ENCODE measurements at regions not wholly inside any gene's neighbourhood (a gene's known extent, or its start where the extent isn't known, plus 50 kb on each side); places are given as distances from the start of the nearest gene placed in this dataset.

DNA sequence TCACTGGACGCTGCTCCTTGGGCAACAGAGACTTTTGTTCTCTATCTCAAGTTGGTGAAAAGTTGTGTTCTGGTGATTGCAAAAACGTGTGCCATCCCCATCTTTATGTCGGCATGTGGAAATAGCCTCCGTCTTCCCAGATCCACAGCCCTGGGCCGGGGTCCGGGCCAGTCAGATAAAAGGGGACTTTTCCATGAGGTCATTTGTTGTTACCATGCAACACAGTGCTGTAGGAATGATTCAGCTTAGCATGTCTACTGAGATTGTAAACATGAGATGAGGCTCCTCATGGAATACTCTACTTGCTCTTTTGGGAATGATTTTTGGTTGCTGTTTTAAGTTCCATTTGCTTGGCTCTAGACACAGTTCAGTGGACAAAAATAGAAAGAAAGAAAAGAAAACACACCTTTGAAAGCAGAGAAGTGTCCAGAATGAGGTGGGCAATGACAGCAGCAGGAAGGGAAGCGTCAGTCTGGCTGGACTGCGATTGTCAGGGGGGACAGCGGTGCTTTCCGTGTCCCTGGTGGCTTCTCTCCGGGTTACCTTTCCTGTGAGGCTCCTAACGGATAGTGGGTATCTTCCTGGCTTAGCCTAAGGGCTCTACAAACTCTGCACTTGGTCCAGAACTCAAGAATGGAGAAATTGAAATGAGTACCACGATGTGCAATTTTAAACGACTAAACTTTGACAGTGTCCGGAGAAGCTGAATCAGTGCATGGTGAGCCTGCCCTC, 91.6 kb downstream of the TEX29 start:
- Histone ChIP-seq H3K27ac (ENCODE audit: low read depth in 1 of 2, low read length in 2 of 2) (no peak overlapping the region), H3K4me1 (ENCODE audit: insufficient read depth, low read length) (no peaks in the 10 kb centered on the region), H3K27me3 (ENCODE audit: control insufficient read depth in 1 of 2, insufficient read depth in 2 of 2, low read length in 2 of 2) (peaks cover 6% of the 10 kb centered on the region in 2 experiments), H3K4me3 (ENCODE audit: low read length) (no peak overlapping the region), H3K36me3 (ENCODE audit: insufficient read depth, low read length) (no peaks in the 10 kb centered on the region), H3K9me3 (ENCODE audit: control insufficient read depth in 1 of 2, insufficient read depth in 1 of 2, low read length in 2 of 2) (peaks cover 0 to 5% of the 10 kb centered on the region in 2 experiments)
- Mint-ChIP-seq H3K27ac (no peak overlapping the region), H3K27me3 (peaks cover 22% of the 10 kb centered on the region), H3K36me3 (ENCODE audit: low read depth) (no peaks in the 10 kb centered on the region), H3K4me3 (no peak overlapping the region), H3K4me1 (ENCODE audit: low read depth) (no peaks in the 10 kb centered on the region), H3K9me3 (no peaks in the 10 kb centered on the region)
- DNase-seq: no peak
- TF ChIP-seq, protein P1, sequence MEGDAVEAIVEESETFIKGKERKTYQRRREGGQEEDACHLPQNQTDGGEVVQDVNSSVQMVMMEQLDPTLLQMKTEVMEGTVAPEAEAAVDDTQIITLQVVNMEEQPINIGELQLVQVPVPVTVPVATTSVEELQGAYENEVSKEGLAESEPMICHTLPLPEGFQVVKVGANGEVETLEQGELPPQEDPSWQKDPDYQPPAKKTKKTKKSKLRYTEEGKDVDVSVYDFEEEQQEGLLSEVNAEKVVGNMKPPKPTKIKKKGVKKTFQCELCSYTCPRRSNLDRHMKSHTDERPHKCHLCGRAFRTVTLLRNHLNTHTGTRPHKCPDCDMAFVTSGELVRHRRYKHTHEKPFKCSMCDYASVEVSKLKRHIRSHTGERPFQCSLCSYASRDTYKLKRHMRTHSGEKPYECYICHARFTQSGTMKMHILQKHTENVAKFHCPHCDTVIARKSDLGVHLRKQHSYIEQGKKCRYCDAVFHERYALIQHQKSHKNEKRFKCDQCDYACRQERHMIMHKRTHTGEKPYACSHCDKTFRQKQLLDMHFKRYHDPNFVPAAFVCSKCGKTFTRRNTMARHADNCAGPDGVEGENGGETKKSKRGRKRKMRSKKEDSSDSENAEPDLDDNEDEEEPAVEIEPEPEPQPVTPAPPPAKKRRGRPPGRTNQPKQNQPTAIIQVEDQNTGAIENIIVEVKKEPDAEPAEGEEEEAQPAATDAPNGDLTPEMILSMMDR (IDR thresholded peaks at IDR 0.05): no peak
- no peak for ATAC-seq (ENCODE audit: poor library complexity)
- CTCF ChIA-PET: no interaction called here
- POLR2A ChIA-PET: no interaction called here
- intact Hi-C loops (cut with DNase I, micrococcal nuclease): no loop called here

DNA sequence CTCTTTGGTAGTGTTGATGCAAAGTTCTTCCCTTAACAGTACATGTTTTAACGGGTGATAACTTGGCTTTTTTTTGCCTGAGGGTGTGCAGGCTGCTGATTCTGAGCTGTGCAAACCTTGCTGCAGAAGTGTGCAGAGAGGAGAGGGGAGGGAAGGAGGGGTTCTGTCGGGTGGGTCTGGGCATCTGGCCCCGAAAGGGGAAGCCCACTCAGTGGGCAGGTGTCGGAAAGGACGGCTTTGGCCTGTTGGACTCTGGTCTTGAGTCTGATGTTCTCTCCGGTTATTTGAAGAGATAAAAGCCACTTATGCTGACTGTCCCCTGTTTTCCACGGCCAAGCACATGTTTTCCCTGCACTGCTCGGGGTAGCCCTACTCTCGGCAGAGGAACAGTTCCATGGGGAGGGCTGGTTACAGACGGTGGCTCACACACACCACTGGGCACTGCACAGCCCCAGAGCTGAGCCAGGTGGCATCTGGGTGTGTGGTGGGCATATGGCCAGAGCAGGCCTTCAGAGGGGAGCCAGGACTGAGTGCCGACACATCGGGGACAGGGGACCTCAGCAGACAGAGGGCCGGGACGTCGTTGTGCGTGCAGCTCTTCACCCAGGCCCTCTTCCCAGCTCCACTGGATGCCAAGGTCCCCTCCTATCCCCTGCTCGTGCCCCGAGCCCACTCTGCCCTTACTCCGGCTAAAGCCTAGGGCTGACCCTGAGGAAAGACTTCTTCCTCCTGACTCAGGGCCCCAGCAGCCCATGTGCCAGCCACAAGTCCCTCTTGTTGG, 93.2 kb downstream of the TEX29 start:
- Mint-ChIP-seq H3K4me3 (no peak overlapping the region), H3K4me1 (ENCODE audit: low read depth) (no peaks in the 10 kb centered on the region), H3K9me3 (no peaks in the 10 kb centered on the region), H3K27me3 (peaks cover 22% of the 10 kb centered on the region), H3K27ac (no peak overlapping the region), H3K36me3 (ENCODE audit: low read depth) (no peaks in the 10 kb centered on the region)
- ChIA-PET POLR2A (no interaction called here), CTCF (no interaction called here)
- TF ChIP-seq, protein P1 (IDR thresholded peaks at IDR 0.05): no peak
- H3K27ac ChIP-seq (ENCODE audit: low read depth in 1 of 2, low read length in 2 of 2): no peak overlapping the region
- ATAC-seq (ENCODE audit: poor library complexity) (no peak), DNase-seq (no peak)
- intact Hi-C loops (cut with DNase I, micrococcal nuclease): no loop called here
- H3K27me3 ChIP-seq (ENCODE audit: control insufficient read depth in 1 of 2, insufficient read depth in 2 of 2, low read length in 2 of 2): peaks cover 6% of the 10 kb centered on the region in 2 experiments
- no peaks in the 10 kb centered on the region for H3K36me3 ChIP-seq (ENCODE audit: insufficient read depth, low read length)
- no peak overlapping the region for H3K4me3 ChIP-seq (ENCODE audit: low read length)
- no peaks in the 10 kb centered on the region for H3K4me1 ChIP-seq (ENCODE audit: insufficient read depth, low read length)
- peaks cover 0 to 5% of the 10 kb centered on the region in 2 experiments for H3K9me3 ChIP-seq (ENCODE audit: control insufficient read depth in 1 of 2, insufficient read depth in 1 of 2, low read length in 2 of 2)

DNA sequence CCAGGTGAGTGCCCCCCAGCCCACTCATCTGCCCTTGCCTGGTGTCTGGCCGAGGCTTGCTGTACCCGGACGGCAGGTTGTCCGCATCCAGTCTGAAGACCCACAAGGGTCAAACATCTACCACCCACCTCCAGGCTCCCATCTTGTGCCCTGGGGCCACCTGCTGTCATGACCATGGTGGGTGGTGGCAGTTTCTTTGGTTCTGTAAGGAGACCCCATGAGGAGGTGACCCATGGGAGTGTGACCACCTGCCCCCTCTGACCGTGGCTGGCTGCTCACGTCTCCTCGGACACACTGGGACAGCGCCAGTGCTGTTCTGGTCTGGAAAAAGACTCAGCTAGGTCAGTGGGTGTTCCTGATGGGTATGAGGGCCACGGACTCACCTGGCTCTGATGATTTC, 93.9 kb downstream of the TEX29 start:
- H3K36me3 Mint-ChIP-seq (ENCODE audit: low read depth): no peaks in the 10 kb centered on the region
- CTCF ChIA-PET: no interaction called here
- H3K9me3 Mint-ChIP-seq: no peaks in the 10 kb centered on the region

More for the DNA sequence above, 93.9 kb downstream of the TEX29 start:
- no peak overlapping the region for H3K4me3 Mint-ChIP-seq
- POLR2A ChIA-PET: no interaction called here
- no peaks in the 10 kb centered on the region for H3K4me1 Mint-ChIP-seq (ENCODE audit: low read depth)
- DNase-seq (no peak), ATAC-seq (ENCODE audit: poor library complexity) (no peak)
- Histone ChIP-seq H3K4me3 (ENCODE audit: low read length) (no peak overlapping the region), H3K27ac (ENCODE audit: low read depth in 1 of 2, low read length in 2 of 2) (no peak overlapping the region), H3K27me3 (ENCODE audit: control insufficient read depth in 1 of 2, insufficient read depth in 2 of 2, low read length in 2 of 2) (peaks cover 6% of the 10 kb centered on the region in 2 experiments), H3K4me1 (ENCODE audit: insufficient read depth, low read length) (no peaks in the 10 kb centered on the region), H3K9me3 (ENCODE audit: control insufficient read depth in 1 of 2, insufficient read depth in 1 of 2, low read length in 2 of 2) (peaks cover 0 to 5% of the 10 kb centered on the region in 2 experiments), H3K36me3 (ENCODE audit: insufficient read depth, low read length) (no peaks in the 10 kb centered on the region)
- TF ChIP-seq, protein P1 (IDR thresholded peaks at IDR 0.05): no peak
- peaks cover 22% of the 10 kb centered on the region for H3K27me3 Mint-ChIP-seq
- intact Hi-C loops (cut with DNase I, micrococcal nuclease): no loop called here
- no peak overlapping the region for H3K27ac Mint-ChIP-seq

All from CD4-positive, alpha-beta T cell (primary cell).